Suppressor macrophage (primary cell): ENCODE measurements at regions not wholly inside any gene's neighbourhood (a gene's known extent, or its start where the extent isn't known, plus 50 kb on each side); places are given as distances from the start of the nearest gene placed in this dataset.
"Not testable (repeated sequence)": the region's sequence is repeated elsewhere in the genome, so short reads cannot be mapped to it uniquely, and the experiment has no call there.

ENCODE experiments used
- DNase-seq, 4 experiments: peaks; one replicate each; pipeline ENCODE4 v3.0.0-alpha.2; 2020 to 2022

- DNase-seq: peak in 2 of 4 experiments; percentile 18 to 35
These were observed 1320.1 kb upstream of the GJE1 start for GRCh38 chr6:140812636-140813035.

- no peak for DNase-seq
These were observed 1321.1 kb upstream of the GJE1 start for GRCh38 chr6:140811642-140812041.

DNA sequence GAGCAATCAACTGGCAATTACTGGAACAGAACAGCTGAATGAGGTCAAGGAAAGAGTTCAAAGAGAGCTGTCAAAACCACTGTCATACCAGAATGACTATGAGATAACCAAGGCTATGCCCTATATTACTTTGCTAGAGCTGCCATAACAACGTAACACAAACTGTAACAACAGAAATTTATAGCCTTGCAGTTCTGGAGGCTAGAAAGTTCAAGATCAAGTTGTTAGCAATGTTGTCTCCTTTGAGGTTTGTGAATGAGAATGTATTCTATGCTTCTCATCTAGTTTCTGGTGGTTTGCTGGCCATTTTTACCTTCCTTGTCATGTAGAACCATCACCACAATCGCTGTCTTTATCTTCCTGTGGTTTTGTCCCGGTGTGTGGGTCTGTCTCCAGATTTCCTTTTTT, 1323.0 kb upstream of the GJE1 start:
- DNase-seq: no peak

DNA sequence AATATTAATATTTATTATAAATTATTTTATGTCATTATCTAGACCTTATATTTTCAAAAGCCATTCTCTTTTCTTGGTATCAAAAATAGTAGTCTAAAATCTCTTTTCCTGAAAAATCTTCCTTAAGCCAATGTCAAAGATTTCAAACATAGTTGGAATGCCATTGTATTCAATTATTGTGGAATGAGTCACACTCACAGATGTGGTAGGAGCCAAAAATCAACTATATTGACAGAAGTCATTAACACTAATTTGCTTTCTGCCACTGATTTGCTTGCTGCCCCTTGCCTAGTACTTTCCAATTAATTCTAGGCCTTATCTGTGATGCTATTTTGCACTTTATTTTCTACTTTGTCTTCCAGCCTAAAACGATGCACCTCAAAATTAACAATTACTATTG, 1326.3 kb upstream of the GJE1 start:
- DNase-seq: no peak

DNA sequence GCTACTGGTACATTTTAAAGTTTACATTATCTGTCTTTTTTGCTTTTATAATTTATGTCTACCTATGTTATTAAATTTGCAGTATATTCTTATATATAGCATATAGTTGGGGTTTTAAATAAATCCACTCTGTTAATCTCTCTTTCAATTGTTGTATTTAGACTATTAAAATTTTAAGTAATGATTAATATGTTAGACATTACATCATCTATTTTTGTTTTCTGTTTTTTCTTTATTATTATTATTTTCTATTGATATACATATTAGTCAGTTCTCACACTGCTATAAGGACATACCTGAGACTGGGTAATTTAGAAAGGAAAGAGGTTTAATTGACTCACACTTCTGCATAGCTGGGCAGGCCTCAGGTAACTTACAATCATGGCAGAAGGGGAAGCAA, 1338.2 kb upstream of the GJE1 start:
- DNase-seq: no peak

GRCh38 chr6:140790109-140790508, 1342.6 kb upstream of the GJE1 start:
- DNase-seq: no peak

DNA sequence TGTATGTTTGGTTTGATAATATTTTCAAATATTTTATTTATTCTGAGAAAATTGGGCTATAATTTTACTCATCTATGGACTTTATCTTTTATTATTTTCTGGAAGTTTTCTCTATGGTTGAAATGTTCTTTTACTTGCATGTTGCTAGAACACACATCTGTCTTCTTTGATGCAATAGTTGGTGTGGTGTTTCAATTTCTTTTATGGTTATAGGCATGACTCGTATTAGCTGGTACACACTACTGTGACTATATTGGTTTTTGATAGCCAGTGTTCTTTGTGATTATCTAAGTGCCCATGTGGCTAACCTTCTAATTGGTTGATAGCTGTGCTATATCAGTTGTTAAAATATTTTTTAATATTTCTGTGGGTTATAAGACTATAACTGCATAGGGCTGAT, 1343.3 kb upstream of the GJE1 start:
- no peak for DNase-seq

- DNase-seq: no peak
These were observed 1346.8 kb upstream of the GJE1 start for GRCh38 chr6:140785926-140786325.

- DNase-seq: peak in 1 of 4 experiments; percentile 9
These were observed 1348.2 kb upstream of the GJE1 start for GRCh38 chr6:140784573-140784972.

- not testable (repeated sequence) for DNase-seq
These were observed 1349.2 kb upstream of the GJE1 start for GRCh38 chr6:140783504-140783903.

GRCh38 chr6:140782941-140783340, 1349.8 kb upstream of the GJE1 start:
- no peak for DNase-seq

DNA sequence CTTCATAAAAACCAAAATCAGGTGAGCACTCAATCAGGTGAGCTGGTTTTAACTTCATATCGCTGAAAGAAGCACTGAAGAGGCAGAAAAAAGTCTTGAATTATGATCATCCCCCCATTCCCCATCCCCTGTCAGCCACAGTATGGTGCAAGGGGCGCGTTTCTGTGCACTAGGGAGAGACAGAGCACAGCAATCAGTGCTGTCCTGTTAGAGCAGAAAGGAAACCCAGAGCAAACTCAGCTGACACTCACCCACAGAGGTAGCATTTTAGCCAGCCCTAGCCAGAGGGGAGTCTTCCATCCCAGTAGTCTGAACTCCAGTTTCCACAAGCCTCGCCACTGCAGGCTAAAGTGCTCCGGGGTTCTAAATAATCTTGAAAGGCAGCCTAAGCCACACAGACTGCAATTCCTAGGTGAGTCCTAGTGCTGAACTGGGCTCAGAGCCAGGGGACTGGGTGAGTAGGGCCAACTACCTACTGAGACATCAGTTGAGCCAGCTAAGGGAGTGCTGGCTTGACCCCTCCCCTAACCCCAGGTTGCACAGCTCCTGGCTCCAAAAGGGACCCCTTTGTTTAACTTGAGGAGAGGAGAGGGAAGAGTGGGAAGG, 1352.6 kb upstream of the GJE1 start:
- no peak for DNase-seq

DNA sequence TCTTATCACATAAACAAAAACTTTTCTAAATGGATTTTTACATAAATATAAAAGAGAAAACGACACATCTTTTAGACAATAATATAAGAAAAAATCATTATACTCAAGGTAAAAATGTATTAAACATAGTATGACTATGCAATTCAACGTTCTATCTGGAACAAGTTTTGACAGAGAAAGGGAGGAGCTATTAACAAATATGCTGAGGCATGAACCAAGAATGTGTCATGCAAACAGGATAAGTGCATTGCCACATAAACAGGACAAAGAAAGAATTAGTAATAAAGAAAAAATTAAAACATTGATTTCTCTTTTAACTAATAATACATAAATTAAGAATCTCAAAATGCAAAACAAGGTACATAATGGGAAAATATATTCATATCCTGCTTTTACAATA, 1353.4 kb upstream of the GJE1 start:
- no peak for DNase-seq

- DNase-seq: no peak
These were observed 1354.9 kb upstream of the GJE1 start for GRCh38 chr6:140777780-140778179.

DNA sequence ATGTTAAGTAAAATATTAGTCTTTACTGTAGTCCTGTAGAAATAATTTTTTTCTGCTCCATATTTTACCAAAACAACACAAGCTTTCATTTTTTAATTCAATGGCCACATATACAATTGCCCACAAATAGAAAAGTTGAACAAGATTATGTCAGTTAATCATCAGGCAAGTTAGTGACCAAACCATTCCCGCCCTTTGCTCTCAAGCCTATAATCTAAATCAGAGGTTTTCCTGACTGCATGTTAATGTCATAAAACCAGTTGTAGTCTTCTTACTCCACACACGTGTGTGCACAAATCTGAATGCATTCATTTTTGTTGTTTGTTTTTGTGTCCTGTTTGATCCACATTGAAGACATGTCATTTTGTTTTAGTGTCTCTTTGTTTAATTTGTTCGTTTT, 1357.7 kb upstream of the GJE1 start:
- DNase-seq: no peak

GRCh38 chr6:140774080-140774505, 1358.6 kb upstream of the GJE1 start:
- DNase-seq: peak in 2 of 4 experiments; percentile 1 to 11

DNA sequence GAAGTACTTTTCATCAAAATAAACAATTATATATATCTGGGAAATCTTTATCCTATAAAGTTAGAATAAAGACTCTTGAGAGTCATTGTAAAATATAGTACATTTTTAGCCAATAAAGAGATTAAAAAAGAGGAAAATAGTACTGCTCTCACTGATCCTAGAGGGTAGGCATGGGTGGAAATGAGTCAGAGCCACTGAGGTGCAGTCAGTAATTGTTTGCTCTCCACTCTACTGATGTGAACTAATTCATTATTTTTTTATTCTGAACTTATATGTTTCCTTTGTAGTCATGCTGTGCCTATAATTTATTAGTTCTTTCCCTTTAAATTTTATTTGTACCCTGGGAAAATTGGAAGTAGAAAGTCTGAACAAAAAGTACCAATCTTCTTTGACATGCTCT, 1359.4 kb upstream of the GJE1 start:
- DNase-seq: peak in 1 of 4 experiments; percentile 1

- DNase-seq: no peak
These were observed 1360.1 kb upstream of the GJE1 start for GRCh38 chr6:140772576-140772975.

DNA sequence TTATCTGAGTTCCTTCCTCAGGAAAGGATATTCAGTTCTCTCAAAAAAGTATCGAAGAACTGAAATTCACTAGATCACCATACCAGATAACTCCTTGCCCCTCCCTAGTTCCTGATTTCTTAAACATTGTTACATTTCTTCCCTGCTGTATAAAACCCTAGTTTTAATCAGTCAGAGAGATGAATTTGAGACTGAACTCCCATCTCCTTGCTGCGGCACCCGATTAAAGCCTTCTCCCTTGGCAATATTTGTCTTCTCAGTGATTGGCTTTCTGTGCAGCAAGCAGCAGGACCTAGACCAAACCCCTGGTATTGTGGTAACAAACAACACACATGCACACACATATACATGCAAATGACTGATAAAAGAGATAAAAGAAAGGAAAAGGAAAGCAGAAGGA, 1364.6 kb upstream of the GJE1 start:
- no peak for DNase-seq

- no peak for DNase-seq
These were observed 1365.7 kb upstream of the GJE1 start for GRCh38 chr6:140766999-140767398.

DNA sequence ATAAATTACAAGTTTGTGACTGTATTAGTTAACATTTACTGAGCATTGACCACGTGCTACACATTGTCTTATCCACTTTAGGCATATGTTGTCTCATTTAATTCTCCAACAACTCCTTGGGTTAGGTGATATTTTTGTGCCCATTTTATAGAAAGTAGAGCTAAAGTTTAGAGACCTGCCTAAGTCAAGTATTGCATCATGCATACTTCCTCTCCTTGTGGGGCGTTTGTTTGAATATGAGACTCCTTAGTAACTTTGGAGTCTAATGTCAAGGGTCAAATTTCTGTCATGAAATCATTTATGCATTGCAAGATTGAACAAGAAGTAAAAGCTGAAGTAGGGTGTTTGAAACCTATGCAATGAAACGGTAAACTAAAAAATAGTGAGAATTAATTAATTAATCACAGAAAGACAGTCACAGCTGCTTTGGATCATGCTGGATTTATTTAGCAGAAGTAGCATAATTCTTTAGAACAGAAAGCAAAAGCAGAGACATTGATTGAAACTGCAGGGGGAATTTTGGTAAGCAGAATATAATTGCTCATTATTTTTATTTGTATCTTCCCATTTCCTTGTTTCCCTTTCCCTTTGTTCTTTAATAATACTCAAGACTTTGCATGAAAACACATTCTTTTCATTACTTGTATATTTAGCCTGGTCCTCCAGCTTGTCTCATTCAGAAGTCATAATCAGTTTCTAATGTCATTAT, 1374.4 kb upstream of the GJE1 start:
- peak in 2 of 4 experiments; percentile 2 to 3 for DNase-seq

- DNase-seq: no peak
These were observed 1377.8 kb upstream of the CITED2 start for GRCh38 chr6:140752234-140752633.

- DNase-seq: no peak
These were observed 1372.7 kb upstream of the CITED2 start for GRCh38 chr6:140747114-140747513.

DNA sequence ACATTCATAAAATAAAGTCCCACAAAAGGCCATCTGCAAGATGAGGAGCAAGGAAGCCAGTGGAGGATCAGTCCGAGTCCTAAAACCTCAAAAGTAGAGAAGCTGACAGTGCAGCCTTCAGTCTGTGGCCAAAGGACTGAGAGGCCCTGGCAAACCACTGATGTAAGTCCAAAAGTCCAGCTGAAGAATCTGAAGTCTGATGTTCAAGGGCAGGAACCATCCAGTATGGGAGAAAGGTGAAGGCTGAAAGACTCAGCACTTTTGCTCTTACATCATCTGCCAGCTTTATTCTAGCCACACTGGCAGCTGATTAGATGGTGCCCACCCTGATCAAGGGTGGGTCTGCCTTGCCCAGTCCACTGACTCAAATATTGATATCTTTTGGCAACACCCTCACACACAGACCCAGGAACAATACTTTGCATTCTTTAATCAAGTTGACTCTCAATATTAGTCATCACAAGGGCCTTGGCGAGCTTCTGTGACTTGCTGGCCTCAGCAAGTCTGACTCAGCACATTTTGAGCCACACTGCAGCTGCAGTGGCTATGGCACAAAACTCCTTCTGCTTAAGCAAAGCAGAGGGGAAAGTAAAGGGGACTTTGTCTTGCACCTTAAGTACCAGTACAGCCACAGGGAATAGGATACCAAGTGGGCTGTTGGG, 1370.3 kb upstream of the CITED2 start:
- peak; percentile 1 to 42 (median 20) for DNase-seq
